HUES6 (cell line): ENCODE measurements at regions not wholly inside any gene's neighbourhood (a gene's known extent, or its start where the extent isn't known, plus 50 kb on each side); places are given as distances from the start of the nearest gene placed in this dataset.

ENCODE experiments used
- H3K27ac ChIP-seq: 2 replicates; pipeline ENCODE4 v1.7.0; 2013; ENCODE audit warnings: low read depth, mild to moderate bottlenecking, low read length, inconsistent platforms
- H3K27me3 ChIP-seq: 2 replicates; pipeline ENCODE4 v1.6.1; 2013; ENCODE audit warnings: low read length; ENCODE audit not compliant: control insufficient read depth, insufficient read depth
- H3K36me3 ChIP-seq: 2 replicates; pipeline ENCODE4 v1.6.1; 2013; ENCODE audit warnings: low read length; ENCODE audit not compliant: control insufficient read depth, insufficient read depth
- H3K4me1 ChIP-seq: 2 replicates; pipeline ENCODE4 v1.6.1; 2013; ENCODE audit warnings: low read length; ENCODE audit not compliant: control insufficient read depth, insufficient read depth
- H3K4me3 ChIP-seq: 2 replicates; pipeline ENCODE4 v1.5.1; 2013; ENCODE audit warnings: low read depth, low read length
- H3K9ac ChIP-seq: one replicate; pipeline ENCODE4 v1.6.1; 2013; ENCODE audit warnings: mild to moderate bottlenecking, low read length
- H3K9me3 ChIP-seq: 2 replicates; pipeline ENCODE4 v1.6.1; 2013; ENCODE audit warnings: low read depth, low read length; ENCODE audit not compliant: control insufficient read depth, insufficient read depth

- no peak overlapping the region for H3K27ac ChIP-seq
- peaks cover 10% of the 10 kb centered on the region for H3K27me3 ChIP-seq
- no peaks in the 10 kb centered on the region for H3K36me3 ChIP-seq
- no peak overlapping the region for H3K9ac ChIP-seq
- no peaks in the 10 kb centered on the region for H3K4me1 ChIP-seq
- no peak overlapping the region for H3K4me3 ChIP-seq
- H3K9me3 ChIP-seq = no peaks in the 10 kb centered on the region
These were observed 78.2 kb downstream of the MSL3 start for GRCh38 chrX:11836284-11836683.

- H3K27ac ChIP-seq = no peak overlapping the region
- no peaks in the 10 kb centered on the region for H3K4me1 ChIP-seq
- H3K9ac ChIP-seq = no peak overlapping the region
- no peak overlapping the region for H3K4me3 ChIP-seq
- peaks cover 4% of the 10 kb centered on the region; the same call in 1 of the 2 replicates for H3K27me3 ChIP-seq
- no peaks in the 10 kb centered on the region for H3K36me3 ChIP-seq
- no peaks in the 10 kb centered on the region for H3K9me3 ChIP-seq
These were observed 79.4 kb downstream of the MSL3 start for GRCh38 chrX:11837437-11837836.

- no peaks in the 10 kb centered on the region for H3K36me3 ChIP-seq
- peaks cover 3% of the 10 kb centered on the region; the same call in 1 of the 2 replicates for H3K27me3 ChIP-seq
- H3K9me3 ChIP-seq = no peaks in the 10 kb centered on the region
- H3K4me3 ChIP-seq = no peak overlapping the region
- H3K27ac ChIP-seq = no peak overlapping the region
- no peak overlapping the region for H3K9ac ChIP-seq
- no peaks in the 10 kb centered on the region for H3K4me1 ChIP-seq
These were observed 106.1 kb downstream of the MSL3 start for GRCh38 chrX:11864171-11864570.

GRCh38 chrX:11867610-11868345, 109.7 kb downstream of the MSL3 start:
- peaks cover 3% of the 10 kb centered on the region; the same call in 1 of the 2 replicates for H3K27me3 ChIP-seq
- H3K9me3 ChIP-seq = no peaks in the 10 kb centered on the region
- H3K36me3 ChIP-seq = no peaks in the 10 kb centered on the region
- H3K9ac ChIP-seq = no peak overlapping the region
- H3K4me3 ChIP-seq = no peak overlapping the region
- H3K27ac ChIP-seq = no peak overlapping the region
- H3K4me1 ChIP-seq = no peaks in the 10 kb centered on the region

GRCh38 chrX:11870789-11871188, 112.8 kb downstream of the MSL3 start:
- no peaks in the 10 kb centered on the region for H3K4me1 ChIP-seq
- no peak overlapping the region for H3K4me3 ChIP-seq
- peaks cover 3% of the 10 kb centered on the region; the same call in 1 of the 2 replicates for H3K27me3 ChIP-seq
- no peak overlapping the region for H3K27ac ChIP-seq
- no peak overlapping the region for H3K9ac ChIP-seq
- no peaks in the 10 kb centered on the region for H3K9me3 ChIP-seq
- no peaks in the 10 kb centered on the region for H3K36me3 ChIP-seq

- H3K9ac ChIP-seq = no peak overlapping the region
- no peak overlapping the region for H3K27ac ChIP-seq
- H3K9me3 ChIP-seq = no peaks in the 10 kb centered on the region
- H3K4me1 ChIP-seq = no peaks in the 10 kb centered on the region
- no peaks in the 10 kb centered on the region for H3K36me3 ChIP-seq
- peaks cover 6% of the 10 kb centered on the region; the same call in 1 of the 2 replicates for H3K27me3 ChIP-seq
- no peak overlapping the region for H3K4me3 ChIP-seq
These were observed 123.6 kb downstream of the MSL3 start for GRCh38 chrX:11881485-11882170.

- H3K9ac ChIP-seq = no peak overlapping the region
- no peaks in the 10 kb centered on the region for H3K4me1 ChIP-seq
- no peaks in the 10 kb centered on the region for H3K36me3 ChIP-seq
- H3K4me3 ChIP-seq = no peak overlapping the region
- no peak overlapping the region for H3K27ac ChIP-seq
- peaks cover 4% of the 10 kb centered on the region; the same call in 1 of the 2 replicates for H3K9me3 ChIP-seq
- H3K27me3 ChIP-seq = no peaks in the 10 kb centered on the region; the same call in 1 of the 2 replicates
These were observed 128.7 kb downstream of the MSL3 start for GRCh38 chrX:11886745-11887144.

GRCh38 chrX:11887175-11887574, 129.1 kb downstream of the MSL3 start:
- Histone ChIP-seq H3K27me3 (no peaks in the 10 kb centered on the region; the same call in 1 of the 2 replicates), H3K4me1 (no peaks in the 10 kb centered on the region), H3K9ac (no peak overlapping the region), H3K4me3 (no peak overlapping the region), H3K36me3 (no peaks in the 10 kb centered on the region), H3K27ac (no peak overlapping the region), H3K9me3 (peaks cover 4% of the 10 kb centered on the region; the same call in 1 of the 2 replicates)

- no peak overlapping the region for H3K27ac ChIP-seq
- no peaks in the 10 kb centered on the region for H3K36me3 ChIP-seq
- H3K9me3 ChIP-seq = peaks cover 4% of the 10 kb centered on the region; the same call in 1 of the 2 replicates
- no peak overlapping the region for H3K4me3 ChIP-seq
- H3K4me1 ChIP-seq = no peaks in the 10 kb centered on the region
- no peak overlapping the region for H3K9ac ChIP-seq
- no peaks in the 10 kb centered on the region; the same call in 1 of the 2 replicates for H3K27me3 ChIP-seq
These were observed 130.4 kb downstream of the MSL3 start for GRCh38 chrX:11888421-11888820.

GRCh38 chrX:11889791-11890190, 131.8 kb downstream of the MSL3 start:
- Histone ChIP-seq H3K4me3 (no peak overlapping the region), H3K9me3 (peaks cover 4% of the 10 kb centered on the region; the same call in 1 of the 2 replicates), H3K9ac (no peak overlapping the region), H3K27ac (no peak overlapping the region), H3K36me3 (no peaks in the 10 kb centered on the region), H3K4me1 (no peaks in the 10 kb centered on the region), H3K27me3 (no peaks in the 10 kb centered on the region; the same call in 1 of the 2 replicates)
